Immature natural killer cell (primary cell): ENCODE measurements at regions not wholly inside any gene's neighbourhood (a gene's known extent, or its start where the extent isn't known, plus 50 kb on each side); places are given as distances from the start of the nearest gene placed in this dataset.

Source experiments
- DNase-seq, 3 donors: peaks; one replicate each; pipeline ENCODE4 v3.0.0; 2022; ENCODE audit warnings: mixed read lengths in 1 of 3
- H3K27ac Mint-ChIP-seq, 6 donors: one replicate each; pipeline ENCODE4 v1.8.0; 2020; ENCODE audit warnings: mixed read lengths in 6 of 6, mild to moderate bottlenecking in 5 of 6, inconsistent platforms in 4 of 6, moderate library complexity in 3 of 6
- H3K27me3 Mint-ChIP-seq, 3 donors: one replicate each; pipeline ENCODE4 v1.8.0; 2020 to 2021; ENCODE audit warnings: low read depth in 3 of 3, mild to moderate bottlenecking in 3 of 3, mixed read lengths in 3 of 3, moderate library complexity in 3 of 3, inconsistent platforms in 1 of 3
- H3K36me3 Mint-ChIP-seq, 3 donors: one replicate each; pipeline ENCODE4 v1.8.0; 2020; ENCODE audit warnings: mixed read lengths in 3 of 3, inconsistent platforms in 2 of 3, mild to moderate bottlenecking in 2 of 3
- H3K4me1 Mint-ChIP-seq, 2 donors: one replicate each; pipeline ENCODE4 v1.8.0; 2020; ENCODE audit warnings: inconsistent platforms in 2 of 2, mild to moderate bottlenecking in 2 of 2, mixed read lengths in 2 of 2, moderate library complexity in 1 of 2
- H3K4me3 Mint-ChIP-seq, 5 donors: one replicate each; pipeline ENCODE4 v1.8.0; 2020; ENCODE audit warnings: mild to moderate bottlenecking in 5 of 5, mixed read lengths in 5 of 5, inconsistent platforms in 3 of 5, moderate library complexity in 3 of 5
- H3K9me3 Mint-ChIP-seq, 6 donors: one replicate each; pipeline ENCODE4 v1.8.0; 2020; ENCODE audit warnings: mild to moderate bottlenecking in 6 of 6, mixed read lengths in 6 of 6, inconsistent platforms in 4 of 6, moderate library complexity in 3 of 6

DNA sequence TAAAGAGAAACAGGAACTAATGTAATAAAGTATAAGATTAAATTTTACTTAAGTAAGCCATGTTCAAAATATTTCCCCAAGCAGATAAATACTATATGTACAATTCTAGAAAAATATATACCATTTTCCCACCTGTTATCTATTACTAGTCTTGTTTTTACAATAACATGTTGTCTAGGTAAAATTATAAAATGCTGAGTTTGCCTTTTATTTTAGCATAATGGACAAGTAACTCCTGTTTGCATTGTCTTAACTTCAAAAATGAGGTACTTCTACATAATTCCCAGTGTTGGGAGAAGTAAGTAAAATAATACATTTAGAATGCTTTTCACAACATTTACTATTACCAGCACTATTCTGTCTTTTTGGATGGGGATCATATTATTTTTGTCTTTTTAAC lies 800.5 kb downstream of the SLITRK6 start:
- Mint-ChIP-seq H3K9me3 (peaks cover 10 to 25% (median 17%) of the 10 kb centered on the region in 6 donors), H3K4me3 (no peak overlapping the region), H3K27ac (no peak overlapping the region), H3K36me3 (no peaks in the 10 kb centered on the region), H3K27me3 (no peaks in the 10 kb centered on the region), H3K4me1 (no peaks in the 10 kb centered on the region)
- DNase-seq, result no peak

- Mint-ChIP-seq H3K36me3 (no peaks in the 10 kb centered on the region), H3K4me1 (no peaks in the 10 kb centered on the region), H3K27ac (no peak overlapping the region), H3K9me3 (peaks cover 10 to 28% (median 17%) of the 10 kb centered on the region in 6 donors), H3K4me3 (no peak overlapping the region), H3K27me3 (no peaks in the 10 kb centered on the region)
- DNase-seq, result no peak
Measured at GRCh38 chr13:84997858-84998257, 801.4 kb downstream of the SLITRK6 start.

DNA sequence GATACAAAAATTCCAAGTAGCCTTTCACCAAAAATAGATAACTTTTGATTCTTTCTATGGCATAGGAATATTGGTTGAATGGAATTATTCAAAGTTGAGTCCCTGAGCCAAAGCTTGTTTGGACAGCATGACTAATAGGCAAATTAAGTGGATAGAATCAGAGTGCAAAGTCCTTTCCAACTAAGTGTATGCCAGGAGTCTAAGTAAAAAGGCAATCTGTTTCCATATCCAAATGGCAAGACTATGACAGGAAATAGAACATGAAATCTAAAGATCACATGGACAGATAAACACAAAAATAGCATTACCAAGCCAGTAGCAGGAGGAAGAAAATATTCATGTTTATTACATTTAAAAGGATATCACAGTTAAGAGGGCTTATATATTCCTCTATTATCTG lies 804.6 kb downstream of the SLITRK6 start:
- DNase-seq, result no peak
- no peak overlapping the region for H3K27ac Mint-ChIP-seq
- no peaks in the 10 kb centered on the region for H3K4me1 Mint-ChIP-seq
- peaks cover 4 to 27% (median 11%) of the 10 kb centered on the region in 6 donors for H3K9me3 Mint-ChIP-seq
- H3K27me3 Mint-ChIP-seq, result no peaks in the 10 kb centered on the region
- no peak overlapping the region for H3K4me3 Mint-ChIP-seq
- H3K36me3 Mint-ChIP-seq, result no peaks in the 10 kb centered on the region

- H3K27me3 Mint-ChIP-seq, result no peaks in the 10 kb centered on the region
- no peak overlapping the region for H3K4me3 Mint-ChIP-seq
- no peaks in the 10 kb centered on the region for H3K4me1 Mint-ChIP-seq
- no peak overlapping the region for H3K27ac Mint-ChIP-seq
- no peak for DNase-seq
- H3K36me3 Mint-ChIP-seq, result no peaks in the 10 kb centered on the region
- H3K9me3 Mint-ChIP-seq, result peaks cover 0 to 33% (median 8%) of the 10 kb centered on the region in 6 donors
Measured at GRCh38 chr13:84985860-84986259, 813.4 kb downstream of the SLITRK6 start.

DNA sequence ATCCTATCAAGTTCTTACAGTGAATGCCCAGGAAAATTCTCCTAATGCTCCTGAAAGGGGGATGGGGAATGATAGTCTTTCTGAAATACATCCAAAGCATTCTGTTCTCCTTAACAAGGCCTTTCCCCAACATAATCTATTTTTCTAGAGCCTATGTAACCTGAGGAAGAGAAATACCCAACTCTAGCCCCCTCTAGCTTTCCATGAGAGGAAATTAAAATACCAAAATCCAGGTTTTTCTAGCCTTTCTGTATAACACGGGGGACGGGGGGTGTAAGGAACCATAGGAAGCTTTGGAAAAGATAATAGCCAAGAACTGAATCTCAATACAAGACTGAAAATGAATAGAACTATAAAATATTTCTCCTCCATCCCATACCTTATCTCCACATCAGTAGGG lies 815.9 kb downstream of the SLITRK6 start:
- Mint-ChIP-seq H3K36me3 (no peaks in the 10 kb centered on the region), H3K4me1 (no peaks in the 10 kb centered on the region), H3K27ac (no peak overlapping the region), H3K4me3 (no peak overlapping the region), H3K9me3 (peaks cover 0 to 29% (median 10%) of the 10 kb centered on the region in 6 donors), H3K27me3 (no peaks in the 10 kb centered on the region)
- no peak for DNase-seq

DNA sequence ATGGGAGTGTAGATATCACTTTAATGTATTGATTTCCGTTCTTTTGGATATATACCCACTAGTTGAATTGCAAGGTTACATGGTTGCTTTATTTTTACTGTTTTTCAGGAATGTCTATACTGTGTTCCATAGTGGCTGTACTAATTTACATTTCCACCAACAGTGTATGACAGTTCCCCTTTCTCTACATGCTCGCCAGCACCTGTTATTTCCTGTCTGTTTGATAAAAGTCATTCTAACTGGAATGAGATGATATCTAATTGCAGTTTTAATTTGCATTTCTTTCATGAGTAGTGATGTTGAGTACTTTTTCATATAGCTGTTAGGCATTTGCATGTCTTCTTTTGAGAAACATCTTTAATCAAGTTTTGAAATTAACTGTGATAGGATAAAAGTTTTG lies 818.6 kb downstream of the SLITRK6 start:
- DNase-seq, result no peak
- Mint-ChIP-seq H3K27ac (no peak overlapping the region), H3K36me3 (no peaks in the 10 kb centered on the region)

DNA sequence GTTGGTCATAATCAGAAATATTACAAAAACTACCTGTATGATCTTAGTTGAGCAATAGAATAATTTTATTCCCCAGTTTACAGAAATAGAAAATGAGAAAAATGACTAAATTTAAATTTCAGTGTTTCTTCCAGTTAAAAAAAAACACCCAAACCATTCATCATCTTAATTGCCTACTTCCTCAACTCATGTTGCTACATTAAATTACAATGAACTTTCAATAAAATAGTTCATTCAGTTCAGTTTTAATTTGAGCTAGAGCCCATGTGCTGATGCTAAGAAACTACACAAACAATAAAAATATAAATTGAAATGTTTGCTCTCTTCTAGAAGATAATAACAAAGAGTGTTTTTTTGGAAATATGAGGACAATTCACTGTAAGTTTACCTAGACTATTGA lies 820.4 kb downstream of the SLITRK6 start:
- Mint-ChIP-seq H3K27me3 (no peaks in the 10 kb centered on the region), H3K36me3 (no peaks in the 10 kb centered on the region), H3K27ac (no peak overlapping the region), H3K9me3 (peaks cover 0 to 21% (median 8%) of the 10 kb centered on the region in 6 donors), H3K4me3 (no peak overlapping the region), H3K4me1 (no peaks in the 10 kb centered on the region)
- no peak for DNase-seq

More for the DNA sequence above, 818.6 kb downstream of the SLITRK6 start:
- Mint-ChIP-seq H3K4me3 (no peak overlapping the region), H3K27me3 (no peaks in the 10 kb centered on the region), H3K9me3 (peaks cover 0 to 19% (median 8%) of the 10 kb centered on the region in 6 donors), H3K4me1 (no peaks in the 10 kb centered on the region)

GRCh38 chr13:84973661-84974060 lies 825.6 kb downstream of the SLITRK6 start:
- no peak overlapping the region for H3K27ac Mint-ChIP-seq
- no peaks in the 10 kb centered on the region for H3K36me3 Mint-ChIP-seq
- no peaks in the 10 kb centered on the region for H3K4me1 Mint-ChIP-seq
- H3K4me3 Mint-ChIP-seq, result no peak overlapping the region
- peaks cover 0 to 2% (median 0%) of the 10 kb centered on the region in 3 donors for H3K27me3 Mint-ChIP-seq
- no peak for DNase-seq
- peaks cover 3 to 20% (median 7%) of the 10 kb centered on the region in 6 donors for H3K9me3 Mint-ChIP-seq

- no peaks in the 10 kb centered on the region for H3K4me1 Mint-ChIP-seq
- peaks cover 3 to 22% (median 7%) of the 10 kb centered on the region in 6 donors for H3K9me3 Mint-ChIP-seq
- no peak overlapping the region for H3K4me3 Mint-ChIP-seq
- H3K27me3 Mint-ChIP-seq, result peaks cover 0 to 2% (median 0%) of the 10 kb centered on the region in 3 donors
- H3K36me3 Mint-ChIP-seq, result no peaks in the 10 kb centered on the region
- H3K27ac Mint-ChIP-seq, result no peak overlapping the region
- DNase-seq, result no peak
Measured at GRCh38 chr13:84972907-84973306, 826.3 kb downstream of the SLITRK6 start.

- no peak overlapping the region for H3K27ac Mint-ChIP-seq
- DNase-seq, result no peak
- H3K4me3 Mint-ChIP-seq, result no peak overlapping the region
- peaks cover 0 to 24% (median 9%) of the 10 kb centered on the region in 6 donors for H3K9me3 Mint-ChIP-seq
- H3K36me3 Mint-ChIP-seq, result no peaks in the 10 kb centered on the region
- peaks cover 0 to 3% (median 0%) of the 10 kb centered on the region in 3 donors for H3K27me3 Mint-ChIP-seq
- H3K4me1 Mint-ChIP-seq, result no peaks in the 10 kb centered on the region
Measured at GRCh38 chr13:84962849-84963248, 836.4 kb downstream of the SLITRK6 start.

DNA sequence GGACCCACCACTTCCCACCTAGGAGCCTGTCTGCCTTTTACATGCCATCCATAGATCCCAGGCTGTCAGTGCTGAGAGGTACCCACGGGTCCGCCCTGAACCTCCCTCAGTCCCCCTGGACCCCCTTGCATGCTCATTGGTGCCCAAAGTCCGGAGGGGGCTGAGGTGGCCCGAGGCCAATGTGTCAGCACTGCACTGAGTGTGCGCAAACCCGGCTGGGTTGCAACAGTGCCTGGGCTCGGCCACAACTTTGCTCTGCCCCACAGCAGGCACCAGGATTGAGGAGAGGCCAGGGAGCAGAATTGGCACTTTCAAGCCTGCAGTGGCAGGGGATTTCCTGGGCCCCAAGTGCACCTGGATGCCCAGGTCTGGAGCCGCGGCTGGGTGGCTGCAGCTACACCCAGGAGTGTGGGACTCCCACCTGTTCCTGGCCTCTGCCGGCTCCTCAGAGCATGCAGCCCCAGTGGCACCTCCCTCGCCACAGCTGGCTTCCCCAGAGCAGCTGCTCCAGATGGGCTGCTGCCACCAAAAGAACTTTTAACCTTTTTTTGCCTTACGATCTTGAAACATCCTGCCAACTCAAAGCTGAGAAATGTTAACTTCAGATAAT lies 837.0 kb downstream of the SLITRK6 start:
- H3K27me3 Mint-ChIP-seq, result peaks cover 0 to 3% (median 0%) of the 10 kb centered on the region in 3 donors
- DNase-seq, result no peak
- H3K27ac Mint-ChIP-seq, result no peak overlapping the region
- H3K9me3 Mint-ChIP-seq, result peaks cover 0 to 18% (median 9%) of the 10 kb centered on the region in 6 donors
- H3K36me3 Mint-ChIP-seq, result no peaks in the 10 kb centered on the region
- H3K4me3 Mint-ChIP-seq, result no peak overlapping the region
- no peaks in the 10 kb centered on the region for H3K4me1 Mint-ChIP-seq

DNA sequence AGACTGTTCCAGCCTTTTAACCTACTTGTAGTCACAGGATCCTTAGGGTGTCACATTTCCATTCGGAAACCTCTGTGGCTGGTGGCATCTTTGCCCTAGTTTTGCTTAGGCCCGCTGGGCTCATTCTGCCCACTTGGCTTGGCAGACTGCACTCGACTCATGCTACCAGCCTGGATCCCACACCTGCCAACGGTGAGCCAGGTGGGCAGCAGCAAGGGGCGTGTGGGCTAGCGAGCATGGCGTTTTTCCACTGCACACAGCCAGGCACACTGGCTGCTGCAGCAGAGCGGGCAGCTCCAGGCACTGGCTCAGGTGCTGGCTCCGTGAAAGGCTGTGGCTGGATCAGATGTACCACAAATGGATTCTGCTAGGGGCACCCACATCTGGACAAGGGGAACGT lies 838.2 kb downstream of the SLITRK6 start:
- Mint-ChIP-seq H3K36me3 (no peaks in the 10 kb centered on the region), H3K4me1 (no peaks in the 10 kb centered on the region), H3K9me3 (peaks cover 2 to 20% (median 9%) of the 10 kb centered on the region in 6 donors), H3K4me3 (no peak overlapping the region), H3K27ac (no peak overlapping the region), H3K27me3 (peaks cover 0 to 3% (median 0%) of the 10 kb centered on the region in 3 donors)
- no peak for DNase-seq

DNA sequence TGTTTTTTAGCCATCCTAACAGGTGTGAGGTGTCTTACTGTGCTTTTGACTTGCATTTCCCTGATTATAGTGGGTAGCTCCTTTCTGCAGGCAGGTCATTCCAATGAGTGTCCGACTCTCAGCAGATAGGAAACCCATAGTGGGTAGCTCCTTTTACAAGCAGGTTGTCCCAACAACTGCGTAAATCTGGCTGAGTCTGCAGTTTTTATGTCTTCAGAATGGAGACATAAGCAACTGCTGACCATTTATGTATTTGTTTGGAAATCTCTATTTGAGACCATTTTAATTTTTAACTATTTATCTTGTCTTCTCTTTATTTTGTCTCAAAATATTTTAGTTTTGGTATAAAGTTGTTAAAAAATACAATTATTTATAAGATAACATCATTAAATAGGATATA lies 839.4 kb downstream of the SLITRK6 start:
- Mint-ChIP-seq H3K4me1 (no peaks in the 10 kb centered on the region), H3K9me3 (peaks cover 2 to 23% (median 7%) of the 10 kb centered on the region in 6 donors), H3K27ac (no peak overlapping the region), H3K4me3 (no peak overlapping the region), H3K36me3 (no peaks in the 10 kb centered on the region), H3K27me3 (peaks cover 0 to 2% (median 0%) of the 10 kb centered on the region in 3 donors)
- no peak for DNase-seq

DNA sequence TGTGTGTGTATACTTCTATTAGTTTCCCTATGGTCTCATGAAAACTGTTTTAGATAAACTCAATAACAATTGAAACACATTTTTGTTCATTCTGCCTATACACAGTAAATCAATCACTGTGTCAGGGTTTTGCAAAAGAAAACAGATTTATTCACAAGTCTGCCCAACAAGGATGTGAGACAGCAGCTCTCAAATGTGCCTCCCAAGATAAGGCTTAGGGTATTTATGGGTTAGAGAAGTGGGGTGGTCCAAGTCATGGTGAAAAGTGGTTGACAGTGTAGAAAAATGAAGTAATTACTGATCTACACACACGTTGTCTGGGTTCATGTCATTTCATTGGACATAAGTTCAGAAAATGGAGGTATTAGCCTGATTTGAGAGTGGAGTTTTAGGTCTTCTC lies 844.6 kb downstream of the SLITRK6 start:
- H3K27me3 Mint-ChIP-seq, result no peaks in the 10 kb centered on the region
- H3K9me3 Mint-ChIP-seq, result peaks cover 0 to 27% (median 9%) of the 10 kb centered on the region in 6 donors
- DNase-seq, result no peak
- no peaks in the 10 kb centered on the region for H3K4me1 Mint-ChIP-seq
- no peak overlapping the region for H3K27ac Mint-ChIP-seq
- peaks cover 0 to 4% (median 0%) of the 10 kb centered on the region in 3 donors for H3K36me3 Mint-ChIP-seq
- no peak overlapping the region for H3K4me3 Mint-ChIP-seq

DNA sequence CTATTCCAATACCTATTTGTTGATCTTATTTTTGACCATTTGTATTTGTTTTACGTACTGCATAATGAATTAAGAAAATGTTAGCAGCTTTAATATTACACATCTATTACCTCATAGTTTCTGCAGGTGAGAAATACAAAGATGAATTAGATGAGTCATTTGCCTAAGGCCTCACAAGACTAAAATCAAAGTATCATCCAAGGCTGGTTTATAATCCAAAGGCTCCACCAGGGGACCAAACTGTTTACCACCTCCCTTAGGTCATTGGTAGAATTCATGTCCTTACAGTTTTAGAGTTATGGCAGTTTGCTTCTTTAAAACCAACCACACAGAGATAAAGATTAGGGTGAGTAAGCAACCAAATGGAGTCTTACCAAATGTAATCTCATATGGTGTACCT lies 848.1 kb downstream of the SLITRK6 start:
- Mint-ChIP-seq H3K27ac (no peak overlapping the region), H3K36me3 (peaks cover 0 to 4% (median 0%) of the 10 kb centered on the region in 3 donors), H3K9me3 (peaks cover 0 to 32% (median 18%) of the 10 kb centered on the region in 6 donors), H3K4me1 (no peaks in the 10 kb centered on the region), H3K27me3 (no peaks in the 10 kb centered on the region), H3K4me3 (no peak overlapping the region)
- DNase-seq, result no peak
